ENCODE measurements at regions not wholly inside any gene's neighbourhood (a gene's known extent, or its start where the extent isn't known, plus 50 kb on each side); places are given as distances from the start of the nearest gene placed in this dataset.

GRCh38 chr6:54632984-54633565 lies 213.5 kb upstream of the FAM83B start:
- no peak overlapping the region for H3K4me3 Mint-ChIP-seq
- H3T11ph ChIP-seq (ENCODE audit: low read length), result no peak overlapping the region
- WGBS (ENCODE audit: extremely low coverage, insufficient read length, low lambda C conversion rate), result no CpG with 5 or more reads among the region's 2 CpGs
- H3K27me3 Mint-ChIP-seq (ENCODE audit: low read depth), result peaks cover 1% of the 10 kb centered on the region; the same call in 1 of the 2 replicates
- no peak overlapping the region for H3K27ac ChIP-seq (ENCODE audit: insufficient read length, low read depth, low read length)
- H3K79me1 ChIP-seq (ENCODE audit: insufficient read depth, low read depth, low read length, poor library complexity, severe bottlenecking), result no peaks in the 10 kb centered on the region
- H2BK120ac ChIP-seq (ENCODE audit: low read depth, low read length, poor library complexity, severe bottlenecking), result no peak overlapping the region
- no peak overlapping the region for H2BK15ac ChIP-seq (ENCODE audit: low read depth, low read length)
- no peak overlapping the region for H2AFZ ChIP-seq (ENCODE audit: low read length)
- H2BK20ac ChIP-seq (ENCODE audit: low read depth, low read length, poor library complexity, severe bottlenecking), result no peak overlapping the region
- TF ChIP-seq CTCF (conservative IDR thresholded peaks at IDR 0.05), result no peak
- H4K8ac ChIP-seq (replicated peaks; ENCODE audit: insufficient read length, low read depth, low read length), result no peak overlapping the region
- H3K79me2 ChIP-seq (ENCODE audit: insufficient read depth, low read length), result no peaks in the 10 kb centered on the region
- H3K9me3 Mint-ChIP-seq, result peaks cover 0 to 2% of the 10 kb centered on the region in 2 experiments; a peak in 1 of 5 replicates
- H3K4me1 ChIP-seq (ENCODE audit: insufficient read depth, low read length), result no peaks in the 10 kb centered on the region
- no peaks in the 10 kb centered on the region for H3K27me3 ChIP-seq (ENCODE audit: insufficient read depth, low read length)
- no peaks in the 10 kb centered on the region for H3K23me2 ChIP-seq (ENCODE audit: insufficient read length, low read depth, low read length, poor library complexity, severe bottlenecking)
- H3K4me1 Mint-ChIP-seq, result no peaks in the 10 kb centered on the region
- no peak overlapping the region for H3K18ac ChIP-seq (ENCODE audit: insufficient read length, low read depth, low read length)
- H3K14ac ChIP-seq (ENCODE audit: insufficient read depth, low read length), result no peak overlapping the region
- H2AK5ac ChIP-seq (ENCODE audit: insufficient read length, low read length), result no peak overlapping the region
- no peak overlapping the region for H3K56ac ChIP-seq (ENCODE audit: insufficient read length, low read depth, low read length)
- H3K36me3 Mint-ChIP-seq (ENCODE audit: insufficient read depth in 1 of 3, low read depth in 3 of 3), result no peaks in the 10 kb centered on the region
- H3K4me2 ChIP-seq (ENCODE audit: insufficient read depth, insufficient read length, low read length), result no peak overlapping the region
- no peaks in the 10 kb centered on the region for H3K9me3 ChIP-seq (ENCODE audit: control insufficient read depth, low read depth, low read length)
- H3K4ac ChIP-seq (ENCODE audit: low read depth, low read length), result no peak overlapping the region
- H2BK12ac ChIP-seq (ENCODE audit: insufficient read length, low read depth, low read length), result no peak overlapping the region
- H3K27ac Mint-ChIP-seq, result no peak overlapping the region
- no peak for DNase-seq
- H4K5ac ChIP-seq (ENCODE audit: insufficient read length, low read depth, low read length), result no peak overlapping the region
- H4K91ac ChIP-seq (ENCODE audit: insufficient read length, low read depth, low read length), result no peak overlapping the region
- no peak overlapping the region for H3K9ac ChIP-seq (ENCODE audit: extremely low read depth, insufficient read length, low read length)
- no peak overlapping the region for H2BK5ac ChIP-seq (ENCODE audit: insufficient read length, low read length)
- H4K20me1 ChIP-seq (ENCODE audit: control insufficient read depth, insufficient read depth, insufficient read length), result no peaks in the 10 kb centered on the region
- H3K23ac ChIP-seq (ENCODE audit: insufficient read length, low read depth, low read length), result no peak overlapping the region

Measured in H9 (cell line).